Endothelial cell of umbilical vein (primary cell): ENCODE measurements at regions not wholly inside any gene's neighbourhood (a gene's known extent, or its start where the extent isn't known, plus 50 kb on each side); places are given as distances from the start of the nearest gene placed in this dataset.

Experiments used
- BruUV-seq: library from RNA; stranded (reverse); fragments of 400-500 nt; replicated peaks from 2 replicates; lab custom pipeline; 2021; lab: Mats Ljungman, UMichigan
- CTCF ChIA-PET: fragments of 300-600, 350-600 bp; sonication (Branson Sonifier 250); formaldehyde crosslinking; loops from one replicate; lab custom pipeline; 2021; ENCODE audit warnings: antibody characterized with exemption, inconsistent platforms; lab: Charles Lee
- POLR2A ChIA-PET: fragments of 300-600, 350-600 bp; sonication (Branson Sonifier 250); formaldehyde crosslinking; loops from one replicate; lab custom pipeline; 2021; ENCODE audit warnings: antibody characterized with exemption, inconsistent platforms; lab: Charles Lee
- DNase-seq: peaks from one replicate; pipeline ENCODE4 v3.0.0-alpha.2; 2011; ENCODE audit warnings: low read depth, low spot score
- FAIRE-seq: peaks from 2 replicates; lab custom pipeline; 2011; peaks lifted over from hg19 to GRCh38; lab: Jason Lieb, UNC
- H2AFZ ChIP-seq: 2 replicates; pipeline ENCODE4 v1.6.0; 2012; ENCODE audit warnings: low read depth, low read length, control low read depth, inconsistent platforms
- H3K27ac ChIP-seq: 2 replicates; pipeline ENCODE4 v1.5.1; 2011; ENCODE audit warnings: low read depth, mild to moderate bottlenecking, control low read depth, low read length, moderate library complexity; ENCODE audit not compliant: insufficient read depth
- H3K27me3 ChIP-seq, 2 experiments: 2 replicates each; pipeline versions ENCODE4 v1.6.0 to v1.6.1; 2011; ENCODE audit warnings: low read length in 2 of 2, mixed read lengths in 1 of 2; ENCODE audit not compliant: control insufficient read depth in 2 of 2, insufficient read depth in 2 of 2
- H3K36me3 ChIP-seq, 2 experiments: 2 replicates in 1 of 2; 3 replicates in 1 of 2; pipeline ENCODE4 v1.5.1; 2011; ENCODE audit warnings: low read length in 2 of 2, mild to moderate bottlenecking in 1 of 2, moderate library complexity in 1 of 2; ENCODE audit not compliant: control insufficient read depth in 2 of 2, insufficient read depth in 2 of 2; ENCODE audit errors: extremely low read depth in 1 of 2
- H3K4me1 ChIP-seq: 3 replicates; pipeline ENCODE4 v1.5.1; 2011; ENCODE audit warnings: mild to moderate bottlenecking, low read length; ENCODE audit not compliant: control insufficient read depth, insufficient read depth; ENCODE audit errors: extremely low read depth
- H3K4me2 ChIP-seq: 2 replicates; pipeline ENCODE4 v1.6.1; 2011; ENCODE audit warnings: low read length, control low read depth, mixed read lengths; ENCODE audit not compliant: insufficient read depth
- H3K4me3 ChIP-seq, 3 experiments: fragments of 200-600 bp in 1 of 3; sonication (generic), shearing (Covaris generic) in 1 of 3; replicated peaks in 1 of 3; 2 replicates each; pipeline ENCODE4 v1.5.1; 2011 to 2016; ENCODE audit warnings: control low read depth in 3 of 3, low read length in 3 of 3, mild to moderate bottlenecking in 2 of 3, inconsistent platforms in 1 of 3, low read depth in 1 of 3, moderate library complexity in 1 of 3; ENCODE audit not compliant: insufficient read depth in 1 of 3
- H3K79me2 ChIP-seq: 2 replicates; pipeline ENCODE4 v1.6.0; 2012; ENCODE audit warnings: low read length, inconsistent platforms; ENCODE audit not compliant: control insufficient read depth, insufficient read depth
- H3K9ac ChIP-seq: replicated peaks from 2 replicates; pipeline ENCODE3; 2011; ENCODE audit warnings: low read length, control low read depth; ENCODE audit not compliant: insufficient read depth; ENCODE audit errors: extremely low read depth
- H3K9me1 ChIP-seq: replicated peaks from 3 replicates; pipeline ENCODE4 v1.6.0; 2011; ENCODE audit warnings: mild to moderate bottlenecking, low read length; ENCODE audit not compliant: control insufficient read depth, insufficient read depth; ENCODE audit errors: extremely low read depth
- H3K9me3 ChIP-seq: replicated peaks from 2 replicates; pipeline ENCODE4 v1.5.1; 2012; ENCODE audit warnings: low read length, inconsistent platforms; ENCODE audit not compliant: control insufficient read depth, insufficient read depth
- H4K20me1 ChIP-seq: replicated peaks from 2 replicates; pipeline ENCODE3; 2011; ENCODE audit warnings: mild to moderate bottlenecking, low read length; ENCODE audit not compliant: control insufficient read depth, insufficient read depth; ENCODE audit errors: extremely low read depth
- EZH2 ChIP-seq: IDR thresholded peaks from 2 replicates; pipeline ENCODE4 v1.6.1; 2012; ENCODE audit warnings: borderline replicate concordance, low read depth, mild to moderate bottlenecking, moderate library complexity, low read length, inconsistent platforms; ENCODE audit not compliant: severe bottlenecking
- FOS ChIP-seq: IDR thresholded peaks from 2 replicates; pipeline ENCODE4 v1.6.1; 2011; ENCODE audit warnings: mild to moderate bottlenecking, low read length, moderate library complexity, borderline replicate concordance; ENCODE audit not compliant: insufficient read depth
- GATA2 ChIP-seq: IDR thresholded peaks from 2 replicates; pipeline ENCODE4 v1.7.0; 2011; ENCODE audit warnings: low read depth, mild to moderate bottlenecking, moderate library complexity, mixed read lengths, low read length; ENCODE audit not compliant: insufficient read length, insufficient read depth
- JUN ChIP-seq: IDR thresholded peaks from 2 replicates; pipeline ENCODE4 v1.6.1; 2011; ENCODE audit warnings: borderline replicate concordance, low read depth; ENCODE audit not compliant: insufficient read length, insufficient read depth
- MYC ChIP-seq: IDR thresholded peaks from one replicate; pipeline ENCODE4 v1.6.1; 2011; ENCODE audit warnings: mild to moderate bottlenecking, low read depth, low read length
- POLR2A ChIP-seq: IDR thresholded peaks from 2 replicates; pipeline ENCODE4 v1.6.1; 2012; ENCODE audit warnings: low read depth, mild to moderate bottlenecking, control low read depth, low read length
- POLR2AphosphoS5 ChIP-seq: IDR thresholded peaks from 2 replicates; pipeline ENCODE4 v1.6.1; 2012; ENCODE audit warnings: low read depth, mild to moderate bottlenecking, control low read depth, low read length, moderate library complexity; ENCODE audit not compliant: insufficient read depth
- dilution Hi-C: fragments of 300-500 bp; cut with MboI; formaldehyde crosslinking; loops from one replicate; pipeline ENCODE4 v1.15.0; 2019; ENCODE audit warnings: low sequenced_read_pairs; ENCODE audit not compliant: extremely low pct_ligation_motif_present
- intact Hi-C: fragments of 100-400 bp; cut with micrococcal nuclease; formaldehyde crosslinking; loops from one replicate; pipeline ENCODE4 v1.10.0; 2022
- TF ChIP-seq, protein P1 (sequence below), 2 donors: IDR thresholded peaks; 1 replicate in 1 of 2; 2 replicates in 1 of 2; pipeline ENCODE4 v1.5.1; 2011; ENCODE audit warnings: low read length in 2 of 2, mild to moderate bottlenecking in 2 of 2, moderate library complexity in 2 of 2, control low read depth in 1 of 2, inconsistent platforms in 1 of 2, low read depth in 1 of 2; ENCODE audit not compliant: insufficient read depth in 1 of 2; ENCODE audit errors: extremely low read depth in 1 of 2
- TF ChIP-seq, protein P2 (sequence below): IDR thresholded peaks from 2 replicates; pipeline ENCODE4 v1.6.1; 2011; ENCODE audit not compliant: insufficient read depth, insufficient read length

DNA sequence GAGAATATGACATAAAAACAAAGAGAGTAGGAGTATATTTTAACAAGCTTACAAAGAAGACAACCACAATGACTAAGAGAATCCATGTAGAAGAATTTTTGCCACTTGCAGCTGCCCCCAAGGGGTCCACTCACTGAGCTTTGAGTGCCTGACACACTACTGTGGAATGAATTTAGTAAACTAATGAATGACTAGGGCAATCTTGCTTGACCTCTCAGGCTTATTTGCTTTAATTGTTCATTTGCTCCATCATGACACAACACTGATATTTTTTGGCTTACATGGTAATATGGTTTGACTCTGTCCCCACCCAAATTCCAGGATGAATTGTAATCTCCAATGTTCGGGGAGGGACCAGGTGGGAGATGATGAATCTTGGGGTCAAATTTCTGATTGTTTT lies 249.1 kb upstream of the FAR2 start:
- POLR2A ChIA-PET: no interaction called here
- Histone ChIP-seq H2AFZ (no peak overlapping the region), H3K4me1 (peaks cover under 1% of the 10 kb centered on the region), H3K9me3 (no peaks in the 10 kb centered on the region), H3K9me1 (no peaks in the 10 kb centered on the region), H3K36me3 (no peaks in the 10 kb centered on the region), H3K27ac (no peak overlapping the region), H4K20me1 (no peaks in the 10 kb centered on the region), H3K79me2 (no peaks in the 10 kb centered on the region), H3K9ac (no peak overlapping the region), H3K27me3 (no peaks in the 10 kb centered on the region), H3K4me3 (no peak overlapping the region), H3K4me2 (no peak overlapping the region)
- no peak for FAIRE-seq
- CTCF ChIA-PET: no interaction called here
- no TSS peak for BruUV-seq
- intact Hi-C loops: no loop called here
- TF ChIP-seq POLR2A (no peak), MYC (no peak), POLR2AphosphoS5 (no peak), JUN (no peak), FOS (no peak), GATA2 (no peak), EZH2 (no peak)
- TF ChIP-seq, protein P1, sequence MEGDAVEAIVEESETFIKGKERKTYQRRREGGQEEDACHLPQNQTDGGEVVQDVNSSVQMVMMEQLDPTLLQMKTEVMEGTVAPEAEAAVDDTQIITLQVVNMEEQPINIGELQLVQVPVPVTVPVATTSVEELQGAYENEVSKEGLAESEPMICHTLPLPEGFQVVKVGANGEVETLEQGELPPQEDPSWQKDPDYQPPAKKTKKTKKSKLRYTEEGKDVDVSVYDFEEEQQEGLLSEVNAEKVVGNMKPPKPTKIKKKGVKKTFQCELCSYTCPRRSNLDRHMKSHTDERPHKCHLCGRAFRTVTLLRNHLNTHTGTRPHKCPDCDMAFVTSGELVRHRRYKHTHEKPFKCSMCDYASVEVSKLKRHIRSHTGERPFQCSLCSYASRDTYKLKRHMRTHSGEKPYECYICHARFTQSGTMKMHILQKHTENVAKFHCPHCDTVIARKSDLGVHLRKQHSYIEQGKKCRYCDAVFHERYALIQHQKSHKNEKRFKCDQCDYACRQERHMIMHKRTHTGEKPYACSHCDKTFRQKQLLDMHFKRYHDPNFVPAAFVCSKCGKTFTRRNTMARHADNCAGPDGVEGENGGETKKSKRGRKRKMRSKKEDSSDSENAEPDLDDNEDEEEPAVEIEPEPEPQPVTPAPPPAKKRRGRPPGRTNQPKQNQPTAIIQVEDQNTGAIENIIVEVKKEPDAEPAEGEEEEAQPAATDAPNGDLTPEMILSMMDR (IDR thresholded peaks at IDR 0.05; ENCODE audit: extremely low read depth in 1 of 2, insufficient read depth in 1 of 2, low read depth in 1 of 2, low read length in 2 of 2): no peak
- TF ChIP-seq, protein P2, sequence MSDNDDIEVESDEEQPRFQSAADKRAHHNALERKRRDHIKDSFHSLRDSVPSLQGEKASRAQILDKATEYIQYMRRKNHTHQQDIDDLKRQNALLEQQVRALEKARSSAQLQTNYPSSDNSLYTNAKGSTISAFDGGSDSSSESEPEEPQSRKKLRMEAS: no peak
- DNase-seq: no peak
- dilution Hi-C loops: no loop called here
